ENCODE measurements at regions not wholly inside any gene's neighbourhood (a gene's known extent, or its start where the extent isn't known, plus 50 kb on each side); places are given as distances from the start of the nearest gene placed in this dataset.
"Not testable (repeated sequence)": the region's sequence is repeated elsewhere in the genome, so short reads cannot be mapped to it uniquely, and the experiment has no call there.

DNA sequence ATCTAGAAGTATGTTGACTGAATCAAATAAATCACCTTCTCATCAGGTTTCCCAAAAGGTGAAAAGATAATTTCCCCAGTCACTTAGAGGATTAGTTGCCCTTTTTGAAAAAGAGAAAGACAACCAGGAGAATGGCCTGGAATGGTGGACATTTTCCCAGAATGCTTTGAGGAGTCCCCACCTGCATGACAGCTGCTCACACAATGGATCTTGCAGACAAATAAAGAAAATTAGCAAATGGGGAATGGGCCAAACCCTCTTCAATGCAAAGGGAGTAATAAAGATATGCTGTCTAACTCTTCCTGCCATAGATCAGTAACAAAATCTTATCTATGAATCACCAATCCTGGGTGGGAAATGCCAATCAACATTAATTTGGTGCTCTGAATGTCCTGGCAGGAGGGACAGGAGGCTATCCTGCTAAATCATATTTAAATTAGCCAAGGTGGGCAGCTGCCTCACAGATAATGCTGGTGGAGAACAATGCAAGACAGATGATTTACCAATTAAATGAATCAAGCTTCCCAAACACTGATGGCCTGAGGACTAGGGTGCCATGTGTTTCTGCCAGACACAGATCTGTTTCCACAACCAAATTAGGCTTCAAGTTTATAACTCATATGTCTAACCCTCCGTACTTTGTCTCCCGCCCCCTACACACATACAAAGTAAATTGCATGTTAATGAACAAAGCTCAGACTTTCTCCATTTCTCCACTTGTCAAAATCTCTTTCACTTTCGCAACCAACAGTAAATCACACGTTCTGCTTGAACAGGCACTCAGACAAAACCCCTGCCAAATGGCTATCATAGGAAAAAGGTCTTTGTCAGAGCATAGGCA is 488.0 kb upstream of the PLXNA2 start:
- Mint-ChIP-seq H3K36me3 (no peaks in the 10 kb centered on the region), H3K4me3 (peak overlapping the region; percentile 3), H3K4me1 (ENCODE audit: low read depth in 2 of 2) (peaks cover 0 to 10% of the 10 kb centered on the region in 2 donors), H3K27me3 (no peaks in the 10 kb centered on the region), H3K27ac (no peak overlapping the region), H3K9me3 (no peaks in the 10 kb centered on the region)
- ATAC-seq (no peak), DNase-seq (ENCODE audit: low spot score) (no peak)

GRCh38 chr1:208737161-208737560 is 493.0 kb upstream of the PLXNA2 start:
- no peak for ATAC-seq
- H3K27ac Mint-ChIP-seq, result no peak overlapping the region
- no peaks in the 10 kb centered on the region for H3K9me3 Mint-ChIP-seq
- H3K27me3 Mint-ChIP-seq, result no peaks in the 10 kb centered on the region
- H3K4me1 Mint-ChIP-seq (ENCODE audit: low read depth in 2 of 2), result peaks cover 0 to 10% of the 10 kb centered on the region in 2 donors
- no peak overlapping the region for H3K4me3 Mint-ChIP-seq
- no peaks in the 10 kb centered on the region for H3K36me3 Mint-ChIP-seq
- DNase-seq (ENCODE audit: low spot score), result no peak

DNA sequence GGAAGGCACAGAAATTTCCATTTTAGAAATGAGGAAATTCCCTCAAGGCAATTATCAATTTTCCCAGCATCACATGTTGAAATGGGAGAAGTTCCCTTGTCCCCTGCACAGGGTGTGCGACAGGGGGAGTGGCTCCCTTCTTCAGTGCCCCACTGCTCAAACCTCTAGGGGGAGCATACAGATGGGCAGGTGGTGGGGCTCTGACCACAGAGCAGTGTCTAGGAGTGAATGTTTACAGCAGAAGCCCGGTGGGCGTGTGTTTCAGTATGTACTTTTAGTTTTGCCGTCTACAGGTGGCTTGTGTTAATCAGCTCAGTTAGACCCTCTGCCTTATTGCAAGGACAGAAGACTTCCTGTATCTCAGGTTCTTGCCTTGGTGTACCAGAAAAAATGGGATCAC is 493.7 kb upstream of the PLXNA2 start:
- no peak overlapping the region for H3K4me3 Mint-ChIP-seq
- H3K36me3 Mint-ChIP-seq, result no peaks in the 10 kb centered on the region
- H3K4me1 Mint-ChIP-seq (ENCODE audit: low read depth in 2 of 2), result peaks cover 0 to 5% of the 10 kb centered on the region in 2 donors
- no peak for DNase-seq (ENCODE audit: low spot score)
- no peak overlapping the region for H3K27ac Mint-ChIP-seq
- ATAC-seq, result no peak
- H3K9me3 Mint-ChIP-seq, result no peaks in the 10 kb centered on the region
- no peaks in the 10 kb centered on the region for H3K27me3 Mint-ChIP-seq

DNA sequence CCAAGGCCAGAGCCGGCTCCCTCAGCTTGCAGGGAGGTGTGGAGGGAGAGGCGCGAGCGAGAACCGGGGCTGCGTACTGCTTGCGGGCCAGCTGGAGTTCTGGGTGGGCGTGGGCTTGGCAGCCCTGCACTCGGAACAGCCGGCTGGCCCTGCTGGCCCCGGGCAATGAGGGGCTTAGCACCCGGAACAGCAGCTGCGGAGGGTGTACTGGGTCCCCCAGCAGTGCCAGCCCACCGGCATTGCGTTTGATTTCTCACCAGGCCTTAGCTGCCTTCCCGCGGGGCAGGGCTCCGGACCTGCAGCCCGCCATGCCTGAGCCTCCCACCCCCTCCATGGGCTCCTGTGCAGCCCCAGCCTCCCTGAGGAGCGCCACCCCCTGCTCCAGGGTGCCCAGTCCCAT is 495.5 kb upstream of the PLXNA2 start:
- not testable (repeated sequence) for H3K27ac Mint-ChIP-seq; DNase-seq (ENCODE audit: low spot score); ATAC-seq; H3K36me3 Mint-ChIP-seq; H3K4me1 Mint-ChIP-seq (ENCODE audit: low read depth in 2 of 2); H3K9me3 Mint-ChIP-seq; H3K4me3 Mint-ChIP-seq; H3K27me3 Mint-ChIP-seq

- H3K4me3 Mint-ChIP-seq, result no peak overlapping the region
- no peaks in the 10 kb centered on the region for H3K4me1 Mint-ChIP-seq (ENCODE audit: low read depth in 2 of 2)
- H3K27ac Mint-ChIP-seq, result no peak overlapping the region
- DNase-seq (ENCODE audit: low spot score), result no peak
- H3K27me3 Mint-ChIP-seq, result no peaks in the 10 kb centered on the region
- ATAC-seq, result no peak
- no peaks in the 10 kb centered on the region for H3K36me3 Mint-ChIP-seq
- no peaks in the 10 kb centered on the region for H3K9me3 Mint-ChIP-seq
Observed at GRCh38 chr1:208741296-208741695, 497.1 kb upstream of the PLXNA2 start.

GRCh38 chr1:208743361-208743760 is 499.2 kb upstream of the PLXNA2 start:
- DNase-seq (ENCODE audit: low spot score) (no peak), ATAC-seq (no peak)
- no peak overlapping the region for H3K4me3 Mint-ChIP-seq
- no peaks in the 10 kb centered on the region for H3K4me1 Mint-ChIP-seq (ENCODE audit: low read depth in 2 of 2)
- peaks cover 0 to 5% of the 10 kb centered on the region in 2 donors for H3K27me3 Mint-ChIP-seq
- no peaks in the 10 kb centered on the region for H3K9me3 Mint-ChIP-seq
- no peak overlapping the region for H3K27ac Mint-ChIP-seq
- peaks cover 4% of the 10 kb centered on the region for H3K36me3 Mint-ChIP-seq

- no peak for ATAC-seq
- Mint-ChIP-seq H3K4me1 (ENCODE audit: low read depth in 2 of 2) (no peaks in the 10 kb centered on the region), H3K9me3 (peaks cover under 1% of the 10 kb centered on the region), H3K36me3 (peaks cover 4% of the 10 kb centered on the region), H3K27ac (no peak overlapping the region), H3K4me3 (no peak overlapping the region), H3K27me3 (peaks cover 0 to 5% of the 10 kb centered on the region in 2 donors)
- DNase-seq (ENCODE audit: low spot score), result no peak
Observed at GRCh38 chr1:208747979-208748378, 503.8 kb upstream of the PLXNA2 start.

GRCh38 chr1:208748387-208749165 is 504.4 kb upstream of the PLXNA2 start:
- Mint-ChIP-seq H3K27me3 (peaks cover 0 to 5% of the 10 kb centered on the region in 2 donors), H3K36me3 (peaks cover 4% of the 10 kb centered on the region), H3K4me1 (ENCODE audit: low read depth in 2 of 2) (no peaks in the 10 kb centered on the region), H3K27ac (no peak overlapping the region), H3K4me3 (no peak overlapping the region), H3K9me3 (peaks cover 6% of the 10 kb centered on the region)
- ATAC-seq (no peak), DNase-seq (ENCODE audit: low spot score) (no peak)

DNA sequence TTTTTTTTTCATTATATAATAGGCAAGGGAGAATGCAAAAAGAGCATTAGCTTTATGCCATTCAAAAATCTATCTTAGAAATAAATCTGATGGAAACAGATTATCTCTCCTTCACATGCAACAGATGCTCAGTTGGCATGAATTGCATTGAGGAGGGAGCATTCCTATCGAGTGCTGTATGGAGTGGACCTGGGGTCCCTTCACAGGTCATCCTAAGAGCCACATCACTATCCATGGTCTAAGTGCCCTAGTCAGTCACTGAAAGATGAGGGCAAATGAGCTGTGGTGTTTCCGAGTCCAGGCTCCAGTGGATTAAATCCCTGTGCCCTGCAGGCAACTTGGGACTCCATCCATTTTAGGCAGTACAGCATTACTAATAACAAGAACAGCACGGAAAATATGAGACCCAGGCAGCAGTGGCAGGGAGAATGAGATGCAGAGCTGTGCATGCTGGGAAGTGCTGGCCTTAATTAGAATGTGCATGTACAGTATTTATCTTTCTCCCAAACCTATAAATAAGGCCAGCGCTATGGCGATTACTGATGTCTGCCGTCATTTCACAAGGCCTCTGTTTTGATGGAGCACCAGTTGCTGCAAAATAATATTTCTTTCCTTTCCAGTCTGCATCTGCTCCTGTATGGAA is 512.3 kb upstream of the PLXNA2 start:
- H3K4me3 Mint-ChIP-seq, result no peak overlapping the region
- H3K4me1 Mint-ChIP-seq (ENCODE audit: low read depth in 2 of 2), result no peaks in the 10 kb centered on the region
- peaks cover 12% of the 10 kb centered on the region for H3K9me3 Mint-ChIP-seq
- DNase-seq (ENCODE audit: low spot score) (no peak), ATAC-seq (no peak)
- no peak overlapping the region for H3K27ac Mint-ChIP-seq
- no peaks in the 10 kb centered on the region for H3K27me3 Mint-ChIP-seq
- no peaks in the 10 kb centered on the region for H3K36me3 Mint-ChIP-seq

DNA sequence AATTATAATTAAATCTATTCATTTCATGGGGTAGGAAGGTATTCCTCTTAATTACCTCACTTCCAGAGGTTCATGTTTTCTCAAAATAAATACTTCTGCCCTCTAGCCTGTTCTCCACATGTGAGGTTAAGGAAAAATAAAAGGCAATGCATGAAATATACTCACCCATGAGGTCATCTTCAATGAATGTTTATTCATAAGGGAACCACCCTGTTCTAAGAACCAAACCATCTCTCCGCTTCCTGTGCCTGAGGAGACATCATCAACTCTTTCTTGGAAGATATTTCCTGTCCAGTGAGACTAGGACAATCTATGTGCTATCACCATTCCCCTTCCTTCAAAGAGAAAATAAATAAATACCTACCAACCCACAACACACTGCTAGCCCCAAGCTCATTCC is 513.7 kb upstream of the PLXNA2 start:
- no peaks in the 10 kb centered on the region for H3K27me3 Mint-ChIP-seq
- DNase-seq (ENCODE audit: low spot score), result no peak
- H3K4me1 Mint-ChIP-seq (ENCODE audit: low read depth in 2 of 2), result no peaks in the 10 kb centered on the region
- peaks cover 12% of the 10 kb centered on the region for H3K9me3 Mint-ChIP-seq
- H3K36me3 Mint-ChIP-seq, result no peaks in the 10 kb centered on the region
- no peak overlapping the region for H3K27ac Mint-ChIP-seq
- ATAC-seq, result no peak
- H3K4me3 Mint-ChIP-seq, result no peak overlapping the region

DNA sequence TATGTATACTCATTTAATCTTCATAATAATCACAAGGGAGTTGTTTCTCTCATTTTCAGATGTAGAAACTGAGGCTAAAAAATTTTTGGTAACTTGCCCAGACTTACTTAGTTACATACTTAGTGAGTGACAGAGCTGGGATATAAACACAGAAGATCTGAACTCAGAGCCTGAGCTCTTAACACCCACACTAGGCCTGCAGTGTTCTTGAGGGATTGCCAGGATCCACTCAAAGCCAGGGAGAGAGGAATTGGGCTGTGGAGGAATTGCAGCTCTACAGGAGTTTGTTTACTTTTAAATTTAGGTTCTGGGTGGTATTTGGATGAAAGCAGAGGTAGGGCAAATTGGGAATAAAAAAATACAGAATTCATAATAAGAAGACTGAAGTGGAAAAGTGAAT is 515.1 kb upstream of the PLXNA2 start:
- ATAC-seq (no peak), DNase-seq (ENCODE audit: low spot score) (no peak)
- Mint-ChIP-seq H3K27ac (no peak overlapping the region), H3K4me1 (ENCODE audit: low read depth in 2 of 2) (no peaks in the 10 kb centered on the region), H3K4me3 (no peak overlapping the region), H3K36me3 (no peaks in the 10 kb centered on the region), H3K27me3 (no peaks in the 10 kb centered on the region), H3K9me3 (peaks cover 6% of the 10 kb centered on the region)

DNA sequence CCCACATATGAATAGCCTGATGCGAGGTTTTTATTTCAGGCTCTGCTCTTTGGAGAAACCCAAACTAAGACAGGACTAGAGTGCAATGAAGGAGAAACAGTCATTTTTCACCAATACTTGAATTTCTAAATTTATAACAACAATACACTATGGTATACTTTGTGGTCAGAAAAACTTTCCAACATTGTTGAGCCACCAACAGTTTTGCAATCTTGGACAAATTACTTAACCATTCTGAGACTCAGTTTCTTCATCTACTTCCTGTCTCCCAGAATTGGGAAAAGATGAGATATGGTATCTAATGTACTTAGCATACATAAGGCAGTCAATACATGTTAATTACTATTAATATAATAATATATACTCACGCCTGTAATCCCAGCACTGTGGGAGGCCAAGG is 519.8 kb upstream of the PLXNA2 start:
- no peak overlapping the region for H3K4me3 Mint-ChIP-seq
- H3K36me3 Mint-ChIP-seq, result no peaks in the 10 kb centered on the region
- no peak for DNase-seq (ENCODE audit: low spot score)
- no peaks in the 10 kb centered on the region for H3K27me3 Mint-ChIP-seq
- ATAC-seq, result no peak
- H3K4me1 Mint-ChIP-seq (ENCODE audit: low read depth in 2 of 2), result no peaks in the 10 kb centered on the region
- no peak overlapping the region for H3K27ac Mint-ChIP-seq
- peaks cover 6% of the 10 kb centered on the region for H3K9me3 Mint-ChIP-seq

- no peak for DNase-seq (ENCODE audit: low spot score)
- H3K36me3 Mint-ChIP-seq, result no peaks in the 10 kb centered on the region
- no peaks in the 10 kb centered on the region for H3K4me1 Mint-ChIP-seq (ENCODE audit: low read depth in 2 of 2)
- no peaks in the 10 kb centered on the region for H3K27me3 Mint-ChIP-seq
- no peak overlapping the region for H3K27ac Mint-ChIP-seq
- H3K4me3 Mint-ChIP-seq, result no peak overlapping the region
- no peaks in the 10 kb centered on the region for H3K9me3 Mint-ChIP-seq
- no peak for ATAC-seq
Observed at GRCh38 chr1:208766832-208767231, 522.6 kb upstream of the PLXNA2 start.

DNA sequence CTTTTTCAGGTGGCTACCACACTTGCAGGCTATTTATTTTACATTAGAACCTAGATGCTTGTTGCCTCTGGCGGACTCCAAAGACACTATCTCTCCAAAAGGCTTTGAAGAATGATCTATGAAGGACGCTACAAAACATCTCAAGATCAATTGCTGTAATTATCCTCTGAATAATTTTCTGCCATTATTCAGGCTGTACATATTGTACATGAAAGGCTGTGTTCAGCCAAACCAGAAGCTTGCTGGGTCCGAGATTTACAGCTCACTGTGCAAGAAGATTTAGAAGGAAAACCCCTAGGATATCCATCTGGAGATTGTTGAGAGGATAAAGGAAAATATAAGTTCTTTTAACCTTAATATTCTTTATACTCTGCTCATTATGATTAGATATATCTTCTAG is 523.6 kb upstream of the PLXNA2 start:
- DNase-seq (ENCODE audit: low spot score), result no peak
- Mint-ChIP-seq H3K9me3 (peaks cover under 1% of the 10 kb centered on the region), H3K36me3 (no peaks in the 10 kb centered on the region), H3K4me3 (no peak overlapping the region), H3K4me1 (ENCODE audit: low read depth in 2 of 2) (no peaks in the 10 kb centered on the region), H3K27me3 (no peaks in the 10 kb centered on the region), H3K27ac (no peak overlapping the region)
- ATAC-seq, result no peak

Measured in natural killer cell treated with Interleukin-12 subunit alpha and Interleukin-12 subunit beta and Interleukin-15 and Interleukin-18, amount 100 ng/mL, for 72 hours (primary cell).